ENCODE measurements at regions not wholly inside any gene's neighbourhood (a gene's known extent, or its start where the extent isn't known, plus 50 kb on each side); places are given as distances from the start of the nearest gene placed in this dataset.

- TF ChIP-seq HSF1 (IDR thresholded peaks at IDR 0.05; ENCODE audit: low read depth, low read length) (no peak), STAT3 (IDR thresholded peaks at IDR 0.05; ENCODE audit: low read depth, low read length) (no peak), ZNF384 (IDR thresholded peaks at IDR 0.05; ENCODE audit: borderline replicate concordance, low read depth, low read length) (no peak), ZBTB4 (CRISPR knock-in tag; IDR thresholded peaks at IDR 0.05) (no peak)
Observed at GRCh38 chr16:73499276-73499675, 451.3 kb upstream of the ZFHX3 start (continued).

- BruUV-seq (replicated peaks), result no TSS peak
- ChIA-PET CTCF (no interaction called here), POLR2A (no interaction called here), RAD21 (ENCODE audit: unreplicated experiment) (no interaction called here), SMC1A (ENCODE audit: uncharacterized antibody, unreplicated experiment) (no interaction called here)
- Histone ChIP-seq H3K4me3 (no peak overlapping the region), H3K79me2 (ENCODE audit: control insufficient read depth, insufficient read depth, low read length) (no peaks in the 10 kb centered on the region), H2AFZ (ENCODE audit: control insufficient read depth, low read depth, low read length) (no peak overlapping the region), H3K4me1 (ENCODE audit: control insufficient read depth, insufficient read depth, low read length) (no peaks in the 10 kb centered on the region), H3K27me3 (replicated peaks in 1 of 2; ENCODE audit: control insufficient read depth in 2 of 2, insufficient read depth in 2 of 2, low read length in 1 of 2) (no peaks in the 10 kb centered on the region), H3K27ac (ENCODE audit: control insufficient read depth, insufficient read depth) (no peak overlapping the region), H3K4me2 (ENCODE audit: control insufficient read depth, insufficient read depth) (no peak overlapping the region), H4K20me1 (ENCODE audit: control insufficient read depth, insufficient read depth) (no peaks in the 10 kb centered on the region), H3K9me3 (replicated peaks; ENCODE audit: control insufficient read depth, insufficient read depth, low read length) (no peaks in the 10 kb centered on the region), H3K9ac (ENCODE audit: control insufficient read depth, insufficient read depth, low read length) (no peak overlapping the region), H3K36me3 (ENCODE audit: control insufficient read depth in 2 of 2, insufficient read depth in 2 of 2, low read length in 1 of 2) (no peaks in the 10 kb centered on the region)
- in situ Hi-C loops (cut with MboI) (no loop called here), intact Hi-C loops (cut with micrococcal nuclease; ENCODE audit: unreplicated experiment) (no loop called here)
- WGBS (ENCODE audit: insufficient coverage, insufficient replicate concordance, low lambda C conversion rate, missing lambda C conversion rate), result 8% methylated on average over 4 of the region's 4 CpGs
- FAIRE-seq (no peak), ATAC-seq (no peak), DNase-seq (ENCODE audit: low read depth, low spot score) (no peak)
- TF ChIP-seq CEBPB (IDR thresholded peaks at IDR 0.05; ENCODE audit: borderline replicate concordance in 1 of 2, low read depth in 2 of 2, low read length in 2 of 2) (no peak), CHD4 (IDR thresholded peaks at IDR 0.05) (no peak), KLF5 (IDR thresholded peaks at IDR 0.05; ENCODE audit: partially characterized antibody) (no peak), MAX (IDR thresholded peaks at IDR 0.05; ENCODE audit: low read depth, low read length) (no peak), MLLT1 (IDR thresholded peaks at IDR 0.05) (no peak), JUND (IDR thresholded peaks at IDR 0.05; ENCODE audit: low read depth, low read length) (no peak), PRDM15 (CRISPR knock-in tag; IDR thresholded peaks at IDR 0.05) (no peak), ELK1 (IDR thresholded peaks at IDR 0.05; ENCODE audit: low read depth, low read length) (no peak)
Observed at GRCh38 chr16:73485880-73486279, 438.0 kb upstream of the ZFHX3 start.
